Stomach (tissue), 8 donors: ENCODE measurements at regions not wholly inside any gene's neighbourhood (a gene's known extent, or its start where the extent isn't known, plus 50 kb on each side); places are given as distances from the start of the nearest gene placed in this dataset.
"Not testable (repeated sequence)": the region's sequence is repeated elsewhere in the genome, so short reads cannot be mapped to it uniquely, and the experiment has no call there.

Experiments used
- DNase-seq, 2 donors: peaks; one replicate each; pipeline versions ENCODE4 v3.0.0 to v3.0.0-alpha.2; 2013 to 2019
- H3K27ac ChIP-seq, 5 donors: fragments of 200-600 bp in 4 of 5; sonication (generic) in 4 of 5; one replicate each; pipeline ENCODE4 v1.5.1; 2013 to 2019; ENCODE audit warnings: mild to moderate bottlenecking in 1 of 5, moderate library complexity in 1 of 5
- H3K27me3 ChIP-seq, 3 donors: fragments of 200-600 bp; sonication (generic); one replicate each; pipeline ENCODE4 v1.5.1; 2017 to 2019; ENCODE audit warnings: mixed run types in 1 of 3
- H3K36me3 ChIP-seq, 4 donors: fragments of 200-600 bp; sonication (generic); 1 replicate in 3 of 4; 2 replicates in 1 of 4; pipeline ENCODE4 v1.5.1; 2016 to 2019
- H3K4me1 ChIP-seq, 4 donors: fragments of 200-600 bp; sonication (generic); one replicate each; pipeline ENCODE4 v1.5.1; 2016 to 2019
- H3K4me3 ChIP-seq, 4 donors: fragments of 200-600 bp; sonication (generic) in 3 of 4; one replicate each; pipeline ENCODE4 v1.5.1; 2016 to 2019; ENCODE audit warnings: mild to moderate bottlenecking in 1 of 4
- H3K9me3 ChIP-seq, 4 donors: fragments of 200-600 bp; sonication (generic); one replicate each; pipeline ENCODE4 v1.5.1; 2016 to 2019
- EP300 ChIP-seq: sonication (generic); formaldehyde crosslinking; IDR thresholded peaks from one replicate; pipeline ENCODE4 v1.6.1; 2017; ENCODE audit warnings: antibody characterized with exemption
- POLR2A ChIP-seq, 4 donors: fragments of 450-650 bp; IDR thresholded peaks; one replicate each; pipeline ENCODE4 v1.6.1; 2016; ENCODE audit warnings: antibody characterized with exemption in 4 of 4, control low read depth in 2 of 4, mild to moderate bottlenecking in 1 of 4, moderate library complexity in 1 of 4
- POLR2AphosphoS5 ChIP-seq, 3 donors: sonication (generic); formaldehyde crosslinking; IDR thresholded peaks; one replicate each; pipeline ENCODE4 v1.6.1; 2016; ENCODE audit warnings: antibody characterized with exemption in 3 of 3
- WGBS, 5 donors: extraction: QIAGEN DNeasy Blood & Tissue Kit in 3 of 5; methylation state at CpG; one replicate each; pipeline versions ENCODE4 v1.1.5 to v1.1.7; 2013 to 2018; 5-methylcytosine and 5-hydroxymethylcytosine counted together
- intact Hi-C: fragments of 100-400 bp; cut with DNase I; formaldehyde crosslinking; loops from one replicate; pipeline ENCODE4 v1.15.1; 2023; ENCODE audit warnings: low total_unique reads
- small RNA-seq, 4 donors: library from RNA; depleted of rRNA; stranded (forward); fragments of <200 nt; gene quantifications; one replicate each; pipeline ENCODE3, GENCODE V24; 2016
- TF ChIP-seq, protein P1 (sequence below), 7 experiments: fragments of 450-650 bp in 4 of 7; fragments of 200-600 bp in 3 of 7; sonication (generic) in 3 of 7; IDR thresholded peaks; one replicate each; pipeline ENCODE4 v1.5.1; 2016 to 2019; ENCODE audit warnings: antibody characterized with exemption in 7 of 7, control low read depth in 2 of 7, mild to moderate bottlenecking in 1 of 7
- donor health status: healthy with polysubstance abuse.
- donor health status: Bipolar disorder and iron deficiency.
- donor health status: healthy.

DNA sequence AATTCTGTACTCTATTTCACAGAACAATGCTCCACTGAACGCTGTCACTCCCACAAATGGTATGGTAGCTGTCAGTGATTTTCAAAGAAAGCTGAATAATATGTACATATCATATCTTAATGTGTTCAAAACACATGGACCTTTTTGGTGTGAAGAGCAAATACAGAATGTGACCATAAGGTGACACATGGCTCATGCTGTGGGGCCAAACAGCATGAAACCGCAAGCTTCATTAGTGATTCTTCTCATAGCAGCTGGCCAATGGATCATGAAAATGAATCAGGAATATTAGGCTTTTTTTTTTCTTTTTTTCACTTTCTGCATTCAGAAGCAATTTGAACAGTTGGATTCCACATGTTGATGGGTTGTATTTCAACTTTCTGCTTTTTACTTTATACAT is 54.9 kb upstream of the CDH9 start:
- Histone ChIP-seq H3K27me3 (no peaks in the 10 kb centered on the region), H3K4me3 (no peak overlapping the region), H3K27ac (no peak overlapping the region), H3K9me3 (peaks cover 0 to 7% (median 0%) of the 10 kb centered on the region in 4 donors), H3K4me1 (no peaks in the 10 kb centered on the region), H3K36me3 (no peaks in the 10 kb centered on the region)
- TF ChIP-seq, protein P1, sequence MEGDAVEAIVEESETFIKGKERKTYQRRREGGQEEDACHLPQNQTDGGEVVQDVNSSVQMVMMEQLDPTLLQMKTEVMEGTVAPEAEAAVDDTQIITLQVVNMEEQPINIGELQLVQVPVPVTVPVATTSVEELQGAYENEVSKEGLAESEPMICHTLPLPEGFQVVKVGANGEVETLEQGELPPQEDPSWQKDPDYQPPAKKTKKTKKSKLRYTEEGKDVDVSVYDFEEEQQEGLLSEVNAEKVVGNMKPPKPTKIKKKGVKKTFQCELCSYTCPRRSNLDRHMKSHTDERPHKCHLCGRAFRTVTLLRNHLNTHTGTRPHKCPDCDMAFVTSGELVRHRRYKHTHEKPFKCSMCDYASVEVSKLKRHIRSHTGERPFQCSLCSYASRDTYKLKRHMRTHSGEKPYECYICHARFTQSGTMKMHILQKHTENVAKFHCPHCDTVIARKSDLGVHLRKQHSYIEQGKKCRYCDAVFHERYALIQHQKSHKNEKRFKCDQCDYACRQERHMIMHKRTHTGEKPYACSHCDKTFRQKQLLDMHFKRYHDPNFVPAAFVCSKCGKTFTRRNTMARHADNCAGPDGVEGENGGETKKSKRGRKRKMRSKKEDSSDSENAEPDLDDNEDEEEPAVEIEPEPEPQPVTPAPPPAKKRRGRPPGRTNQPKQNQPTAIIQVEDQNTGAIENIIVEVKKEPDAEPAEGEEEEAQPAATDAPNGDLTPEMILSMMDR (IDR thresholded peaks at IDR 0.05), result no peak
- TF ChIP-seq EP300 (no peak), POLR2AphosphoS5 (IDR thresholded peaks at IDR 0.05) (no peak), POLR2A (IDR thresholded peaks at IDR 0.05) (no peak)
- peak in 1 of 2 donors; percentile 4 for DNase-seq
- WGBS, 5 donors, result 54 to 81% (median 67%) methylated on average over 2 of the region's 2 CpGs
- intact Hi-C loops, result no loop called here

DNA sequence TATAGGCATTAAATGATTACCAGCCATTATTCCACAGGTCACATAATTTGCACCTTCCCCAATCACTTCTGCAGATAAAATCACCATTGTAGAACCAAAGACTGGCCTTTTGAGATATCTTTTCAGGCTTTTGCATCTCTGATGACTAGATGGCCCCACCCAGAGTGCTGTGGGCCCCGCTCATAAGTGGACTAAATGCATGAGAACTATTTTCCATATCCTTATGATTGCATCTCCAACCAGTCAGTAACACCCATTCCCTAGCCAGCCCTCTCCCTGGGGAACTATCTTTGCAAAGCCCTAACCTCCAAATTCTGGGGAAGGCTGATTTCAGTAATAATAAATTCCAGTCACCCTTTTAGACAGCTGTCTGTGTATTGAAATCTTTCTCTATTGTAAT is 53.5 kb upstream of the CDH9 start:
- DNase-seq, result no peak
- Histone ChIP-seq H3K9me3 (peaks cover 0 to 7% (median 0%) of the 10 kb centered on the region in 4 donors), H3K36me3 (no peaks in the 10 kb centered on the region), H3K27me3 (no peaks in the 10 kb centered on the region), H3K4me3 (no peak overlapping the region), H3K27ac (no peak overlapping the region), H3K4me1 (no peaks in the 10 kb centered on the region)
- TF ChIP-seq EP300, result no peak
- intact Hi-C loops, result no loop called here
- 35 to 65% (median 46%) methylated on average over 1 of the region's 1 CpG for WGBS, 5 donors

DNA sequence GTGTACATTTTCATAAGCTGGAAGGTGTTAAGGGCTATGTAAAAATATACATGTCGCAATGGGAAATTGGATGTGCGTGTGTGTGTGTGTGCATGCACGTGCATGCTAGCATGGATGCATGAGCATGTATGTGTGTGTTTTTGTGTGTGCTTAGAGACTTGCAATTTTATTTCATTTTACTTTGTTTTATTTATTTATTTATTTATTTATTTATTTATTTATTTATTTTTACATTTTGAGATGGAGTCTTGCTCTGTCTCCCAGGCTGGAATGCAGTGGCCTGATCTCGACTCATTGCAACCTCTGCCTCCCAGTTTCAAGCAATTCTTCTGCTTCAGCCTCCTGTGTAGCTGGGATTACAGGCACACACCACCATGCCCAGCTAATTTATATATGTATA is 50.4 kb upstream of the CDH9 start:
- intact Hi-C loops, H3K9me3 ChIP-seq, H3K4me3 ChIP-seq, H3K4me1 ChIP-seq, H3K36me3 ChIP-seq, H3K27ac ChIP-seq, H3K27me3 ChIP-seq, DNase-seq: not testable (repeated sequence)
- WGBS, 5 donors, result 87 to 94% (median 93%) methylated on average over 4 of the region's 4 CpGs

Small RNAs in the stretch of these regions (small RNA-seq; reads per million reads assigned to genes)
- gene AC010385.1 (0 reads per million in 4 donors), gene AC010385.3 (0 reads per million in 4 donors), gene AC026421.1 (0 reads per million in 4 donors), gene AC114300.1 (0 reads per million in 4 donors), gene LSP1P3 (0 reads per million in 4 donors), gene RF00425 (0 reads per million in 4 donors), gene RNU6-738P (0 reads per million in 4 donors), gene RNU6-909P (0 reads per million in 4 donors), gene UBL5P1 (0 reads per million in 4 donors)
